ENCODE measurements at regions not wholly inside any gene's neighbourhood (a gene's known extent, or its start where the extent isn't known, plus 50 kb on each side); places are given as distances from the start of the nearest gene placed in this dataset.

DNA sequence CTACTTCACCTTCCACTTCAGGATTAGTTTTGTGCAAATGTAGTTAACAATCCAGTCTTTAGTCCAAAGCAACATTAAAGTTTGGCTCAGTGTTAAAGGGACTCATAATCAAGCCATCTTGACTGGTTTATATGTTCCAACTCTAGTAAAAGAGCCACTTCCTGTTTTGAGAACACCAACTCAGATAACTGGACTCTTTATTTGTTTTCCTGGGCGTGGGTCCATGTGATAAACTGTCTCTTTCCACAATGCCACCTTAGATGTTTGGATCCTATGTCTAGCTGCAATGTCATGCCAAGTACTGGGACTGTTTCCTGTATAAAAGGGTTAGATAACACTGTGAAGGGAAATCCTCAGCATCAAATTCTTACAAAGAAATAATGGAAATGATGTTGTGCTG is 545.0 kb downstream of the PYDC2 start:
- 16 to 31% (median 26%) methylated on average over 1 of the region's 1 CpG for WGBS, 3 donors
- H3K4me1 ChIP-seq (ENCODE audit: insufficient read depth), result no peaks in the 10 kb centered on the region

DNA sequence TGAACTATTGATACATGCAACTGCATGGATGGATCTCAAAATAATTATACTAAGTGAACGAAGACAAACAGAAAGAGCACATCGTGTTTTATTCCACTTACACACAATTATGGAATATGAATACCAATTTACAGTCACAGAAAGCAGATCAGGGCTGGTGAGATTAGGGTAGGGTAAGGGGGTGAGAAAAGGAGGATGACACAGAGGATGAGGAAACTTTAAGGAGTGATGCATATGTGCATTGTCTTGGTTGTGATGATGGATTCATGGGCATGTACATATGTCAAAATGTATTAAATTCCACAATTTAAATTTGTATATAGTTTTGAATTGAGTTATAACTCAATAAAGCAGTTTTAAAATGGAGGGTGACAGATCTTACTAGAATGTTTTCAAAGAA is 548.9 kb downstream of the PYDC2 start:
- Histone ChIP-seq H3K9me3 (no peaks in the 10 kb centered on the region), H3K27me3 (no peaks in the 10 kb centered on the region), H3K4me3 (no peak overlapping the region), H3K27ac (no peak overlapping the region), H3K4me1 (ENCODE audit: insufficient read depth) (no peaks in the 10 kb centered on the region), H3K36me3 (no peaks in the 10 kb centered on the region)
- 78 to 90% (median 89%) methylated on average over 2 of the region's 2 CpGs for WGBS, 3 donors
- intact Hi-C loops (cut with DNase I), result no loop called here
- TF ChIP-seq EP300 (IDR thresholded peaks at IDR 0.05), result no peak
- TF ChIP-seq, protein P1, sequence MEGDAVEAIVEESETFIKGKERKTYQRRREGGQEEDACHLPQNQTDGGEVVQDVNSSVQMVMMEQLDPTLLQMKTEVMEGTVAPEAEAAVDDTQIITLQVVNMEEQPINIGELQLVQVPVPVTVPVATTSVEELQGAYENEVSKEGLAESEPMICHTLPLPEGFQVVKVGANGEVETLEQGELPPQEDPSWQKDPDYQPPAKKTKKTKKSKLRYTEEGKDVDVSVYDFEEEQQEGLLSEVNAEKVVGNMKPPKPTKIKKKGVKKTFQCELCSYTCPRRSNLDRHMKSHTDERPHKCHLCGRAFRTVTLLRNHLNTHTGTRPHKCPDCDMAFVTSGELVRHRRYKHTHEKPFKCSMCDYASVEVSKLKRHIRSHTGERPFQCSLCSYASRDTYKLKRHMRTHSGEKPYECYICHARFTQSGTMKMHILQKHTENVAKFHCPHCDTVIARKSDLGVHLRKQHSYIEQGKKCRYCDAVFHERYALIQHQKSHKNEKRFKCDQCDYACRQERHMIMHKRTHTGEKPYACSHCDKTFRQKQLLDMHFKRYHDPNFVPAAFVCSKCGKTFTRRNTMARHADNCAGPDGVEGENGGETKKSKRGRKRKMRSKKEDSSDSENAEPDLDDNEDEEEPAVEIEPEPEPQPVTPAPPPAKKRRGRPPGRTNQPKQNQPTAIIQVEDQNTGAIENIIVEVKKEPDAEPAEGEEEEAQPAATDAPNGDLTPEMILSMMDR (IDR thresholded peaks at IDR 0.05), result no peak
- no peak for TF ChIP-seq POLR2A (IDR thresholded peaks at IDR 0.05)
- no peak for DNase-seq

More for the DNA sequence above, 545.0 kb downstream of the PYDC2 start:
- no peak overlapping the region for H3K4me3 ChIP-seq
- intact Hi-C loops (cut with DNase I), result no loop called here
- H3K36me3 ChIP-seq, result no peaks in the 10 kb centered on the region
- H3K9me3 ChIP-seq, result no peaks in the 10 kb centered on the region
- H3K27ac ChIP-seq, result no peak overlapping the region
- no peak for DNase-seq
- no peaks in the 10 kb centered on the region for H3K27me3 ChIP-seq
- TF ChIP-seq POLR2A (IDR thresholded peaks at IDR 0.05) (no peak), EP300 (IDR thresholded peaks at IDR 0.05) (no peak)
- TF ChIP-seq, protein P1 (IDR thresholded peaks at IDR 0.05), result no peak

DNA sequence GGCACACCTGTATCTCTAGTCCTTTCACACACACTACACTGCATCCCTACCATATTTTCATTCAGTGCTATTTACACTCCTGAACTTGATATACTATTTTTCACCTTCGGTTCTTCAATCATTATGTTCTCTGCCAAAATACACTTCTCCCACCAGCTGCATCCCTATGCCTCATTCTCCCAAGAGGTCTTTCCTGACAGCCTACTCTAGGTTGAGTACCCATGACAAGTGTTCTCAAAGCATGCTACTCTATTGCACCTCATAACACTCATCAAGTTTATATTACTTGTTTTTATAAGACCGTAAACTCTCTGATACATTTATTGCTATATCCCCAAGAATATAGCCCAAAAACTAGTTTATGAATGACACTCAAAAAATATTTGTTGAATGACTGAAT is 549.5 kb downstream of the PYDC2 start:
- WGBS, 3 donors, result 48 to 71% (median 62%) methylated on average over 2 of the region's 2 CpGs
- Histone ChIP-seq H3K4me3 (no peak overlapping the region), H3K9me3 (no peaks in the 10 kb centered on the region), H3K36me3 (no peaks in the 10 kb centered on the region), H3K27ac (no peak overlapping the region), H3K4me1 (ENCODE audit: insufficient read depth) (no peaks in the 10 kb centered on the region), H3K27me3 (no peaks in the 10 kb centered on the region)
- no peak for TF ChIP-seq POLR2A (IDR thresholded peaks at IDR 0.05)
- no peak for TF ChIP-seq EP300 (IDR thresholded peaks at IDR 0.05)
- TF ChIP-seq, protein P1 (IDR thresholded peaks at IDR 0.05), result no peak
- intact Hi-C loops (cut with DNase I), result no loop called here
- no peak for DNase-seq

DNA sequence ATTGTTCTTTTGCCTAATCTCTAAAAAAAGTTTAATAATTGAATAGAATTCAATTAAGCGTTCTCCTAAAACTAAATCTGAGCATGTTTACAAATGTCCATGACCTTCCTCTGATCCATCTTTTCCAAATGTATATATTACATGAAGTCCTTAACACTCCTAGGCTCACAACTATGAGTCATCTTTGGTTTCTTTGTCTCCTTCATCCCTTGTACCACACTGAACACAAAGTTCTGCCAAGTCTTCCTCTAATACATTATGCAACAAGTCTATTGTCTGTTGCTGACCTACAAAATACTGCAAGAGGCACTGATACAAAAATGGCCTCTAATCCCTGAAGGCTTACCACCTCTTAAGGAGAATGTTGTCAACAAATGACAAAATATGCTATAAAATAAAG is 550.2 kb downstream of the PYDC2 start:
- H3K36me3 ChIP-seq, result no peaks in the 10 kb centered on the region
- no peak overlapping the region for H3K27ac ChIP-seq
- intact Hi-C loops (cut with DNase I), result no loop called here
- no peak for TF ChIP-seq POLR2A (IDR thresholded peaks at IDR 0.05)
- TF ChIP-seq, protein P1 (IDR thresholded peaks at IDR 0.05), result no peak
- TF ChIP-seq EP300 (IDR thresholded peaks at IDR 0.05), result no peak
- H3K4me1 ChIP-seq (ENCODE audit: insufficient read depth), result no peaks in the 10 kb centered on the region
- no peak overlapping the region for H3K4me3 ChIP-seq
- H3K27me3 ChIP-seq, result no peaks in the 10 kb centered on the region
- DNase-seq, result no peak
- WGBS, 3 donors, result 68 to 76% (median 73%) methylated on average over 1 of the region's 1 CpG
- no peaks in the 10 kb centered on the region for H3K9me3 ChIP-seq

DNA sequence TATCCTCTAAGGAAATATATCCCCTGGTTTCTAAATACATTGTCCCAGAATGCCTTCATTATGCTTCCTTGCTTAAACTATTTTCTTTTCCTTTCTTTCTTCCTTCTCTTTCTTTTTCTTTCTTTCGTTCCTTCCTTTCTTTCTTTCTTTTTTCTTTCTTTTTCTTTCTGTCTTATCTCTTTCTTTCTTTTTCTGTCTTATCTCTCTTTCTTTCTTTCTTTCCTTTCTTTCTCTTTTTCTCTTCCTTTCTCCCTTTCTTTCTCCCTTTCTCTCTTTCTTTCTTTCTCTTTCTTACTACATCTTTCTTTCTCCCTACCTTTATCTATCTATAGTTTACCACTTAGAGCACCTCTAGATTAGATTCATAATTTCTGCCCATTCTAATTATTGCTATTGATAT is 552.1 kb downstream of the PYDC2 start:
- TF ChIP-seq EP300 (IDR thresholded peaks at IDR 0.05), result no peak
- TF ChIP-seq, protein P1 (IDR thresholded peaks at IDR 0.05), result no peak
- no peak for TF ChIP-seq POLR2A (IDR thresholded peaks at IDR 0.05)
- intact Hi-C loops (cut with DNase I), result no loop called here

More for the DNA sequence above, 552.1 kb downstream of the PYDC2 start:
- Histone ChIP-seq H3K27me3 (no peaks in the 10 kb centered on the region), H3K36me3 (no peaks in the 10 kb centered on the region), H3K27ac (no peak overlapping the region), H3K9me3 (no peaks in the 10 kb centered on the region), H3K4me3 (no peak overlapping the region), H3K4me1 (ENCODE audit: insufficient read depth) (no peaks in the 10 kb centered on the region)
- DNase-seq, result no peak
- WGBS, 3 donors, result 80 to 94% (median 90%) methylated on average over 1 of the region's 1 CpG

Data from ovary (tissue), 7 donors.